Loucy (cell line): ENCODE measurements at regions not wholly inside any gene's neighbourhood (a gene's known extent, or its start where the extent isn't known, plus 50 kb on each side); places are given as distances from the start of the nearest gene placed in this dataset.

Source experiments
- H2AFZ ChIP-seq: fragments of 200-600 bp; sonication (generic); 2 replicates; pipeline ENCODE4 v1.6.0; 2016; ENCODE audit warnings: antibody characterized with exemption, mild to moderate bottlenecking, low read length, moderate library complexity
- H3F3A ChIP-seq: fragments of 200-600 bp; 2 replicates; pipeline ENCODE4 v1.6.0; 2016; ENCODE audit warnings: antibody characterized with exemption, low read depth, mild to moderate bottlenecking
- H3K27me3 ChIP-seq: fragments of 200-600 bp; sonication (generic); 2 replicates; pipeline ENCODE4 v1.6.1; 2014; ENCODE audit warnings: low read length, mild to moderate bottlenecking; ENCODE audit not compliant: insufficient read depth, poor library complexity, severe bottlenecking
- H3K36me3 ChIP-seq: fragments of 200-600 bp; sonication (generic); 2 replicates; pipeline ENCODE4 v1.6.1; 2016; ENCODE audit warnings: low read length; ENCODE audit not compliant: insufficient read depth
- H3K4me1 ChIP-seq: fragments of 200-600 bp; sonication (generic); 2 replicates; pipeline ENCODE4 v1.5.1; 2014; ENCODE audit warnings: low read length, mild to moderate bottlenecking; ENCODE audit not compliant: insufficient read depth, poor library complexity, severe bottlenecking
- H3K4me2 ChIP-seq: fragments of 200-600 bp; sonication (generic); 2 replicates; pipeline ENCODE4 v1.6.0; 2014; ENCODE audit warnings: antibody characterized with exemption, low read length, low read depth, mild to moderate bottlenecking; ENCODE audit not compliant: poor library complexity, severe bottlenecking
- H3K4me3 ChIP-seq: fragments of 200-600 bp; sonication (generic); 2 replicates; pipeline ENCODE4 v1.5.1; 2014; ENCODE audit warnings: low read length, mild to moderate bottlenecking, mixed read lengths; ENCODE audit not compliant: poor library complexity, severe bottlenecking
- H3K79me2 ChIP-seq: fragments of 200-600 bp; sonication (generic); 2 replicates; pipeline ENCODE4 v1.6.1; 2014; ENCODE audit warnings: low read length; ENCODE audit not compliant: insufficient read depth
- H3K9ac ChIP-seq: fragments of 200-600 bp; sonication (generic); 2 replicates; pipeline ENCODE4 v1.6.0; 2014; ENCODE audit warnings: mild to moderate bottlenecking, low read depth, low read length, moderate library complexity; ENCODE audit not compliant: poor library complexity, severe bottlenecking
- H3K9me2 ChIP-seq: fragments of 200-600 bp; sonication (generic); replicated peaks from 2 replicates; pipeline ENCODE4 v1.6.1; 2016; ENCODE audit warnings: low read depth, low read length, mixed read lengths
- H3K9me3 ChIP-seq: fragments of 200-600 bp; sonication (generic); 2 replicates; pipeline ENCODE4 v1.6.1; 2014; ENCODE audit warnings: mild to moderate bottlenecking, antibody characterized with exemption, low read length, low read depth; ENCODE audit not compliant: insufficient read depth
- H4K20me1 ChIP-seq: fragments of 200-600 bp; sonication (generic); 2 replicates; pipeline ENCODE4 v1.6.0; 2014; ENCODE audit warnings: antibody characterized with exemption, low read length, mild to moderate bottlenecking; ENCODE audit not compliant: insufficient read depth, poor library complexity, severe bottlenecking
- EZH2phosphoT487 ChIP-seq: fragments of 200-600 bp; IDR thresholded peaks from 2 replicates; pipeline ENCODE4 v1.6.1; 2018; ENCODE audit warnings: antibody characterized with exemption, mild to moderate bottlenecking, moderate library complexity, borderline replicate concordance
- TF ChIP-seq, protein P1 (sequence below): fragments of 200-600 bp; sonication (generic); conservative IDR thresholded peaks from 2 replicates; pipeline ENCODE4 v1.5.1; 2014; ENCODE audit warnings: mild to moderate bottlenecking, antibody characterized with exemption, low read length

DNA sequence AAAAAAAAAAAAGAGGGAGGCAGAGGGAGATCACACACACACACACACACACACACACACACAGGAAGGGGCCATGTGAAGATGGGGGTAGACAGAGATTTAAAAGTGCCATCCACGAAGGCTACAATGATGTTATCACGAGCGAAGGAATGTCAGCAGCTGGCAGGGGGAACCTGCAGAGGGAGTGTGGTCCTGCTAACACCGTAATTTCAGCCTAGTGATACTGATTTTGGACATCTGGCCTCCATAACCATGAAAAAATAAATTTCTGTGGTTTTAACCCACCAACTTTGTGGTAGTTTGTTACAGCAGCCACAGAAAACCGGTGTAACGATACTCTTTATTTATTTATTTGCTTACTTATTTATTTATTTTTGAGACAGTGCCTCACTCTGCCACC lies 76.0 kb downstream of the TMCO5A start:
- H3F3A ChIP-seq, result no peaks in the 10 kb centered on the region
- H3K27me3 ChIP-seq, result no peaks in the 10 kb centered on the region
- no peaks in the 10 kb centered on the region for H4K20me1 ChIP-seq
- H3K4me1 ChIP-seq, result no peaks in the 10 kb centered on the region
- H3K79me2 ChIP-seq, result no peaks in the 10 kb centered on the region
- no peaks in the 10 kb centered on the region for H3K9me2 ChIP-seq
- no peak overlapping the region for H3K4me2 ChIP-seq
- no peak overlapping the region for H2AFZ ChIP-seq
- TF ChIP-seq, protein P1, sequence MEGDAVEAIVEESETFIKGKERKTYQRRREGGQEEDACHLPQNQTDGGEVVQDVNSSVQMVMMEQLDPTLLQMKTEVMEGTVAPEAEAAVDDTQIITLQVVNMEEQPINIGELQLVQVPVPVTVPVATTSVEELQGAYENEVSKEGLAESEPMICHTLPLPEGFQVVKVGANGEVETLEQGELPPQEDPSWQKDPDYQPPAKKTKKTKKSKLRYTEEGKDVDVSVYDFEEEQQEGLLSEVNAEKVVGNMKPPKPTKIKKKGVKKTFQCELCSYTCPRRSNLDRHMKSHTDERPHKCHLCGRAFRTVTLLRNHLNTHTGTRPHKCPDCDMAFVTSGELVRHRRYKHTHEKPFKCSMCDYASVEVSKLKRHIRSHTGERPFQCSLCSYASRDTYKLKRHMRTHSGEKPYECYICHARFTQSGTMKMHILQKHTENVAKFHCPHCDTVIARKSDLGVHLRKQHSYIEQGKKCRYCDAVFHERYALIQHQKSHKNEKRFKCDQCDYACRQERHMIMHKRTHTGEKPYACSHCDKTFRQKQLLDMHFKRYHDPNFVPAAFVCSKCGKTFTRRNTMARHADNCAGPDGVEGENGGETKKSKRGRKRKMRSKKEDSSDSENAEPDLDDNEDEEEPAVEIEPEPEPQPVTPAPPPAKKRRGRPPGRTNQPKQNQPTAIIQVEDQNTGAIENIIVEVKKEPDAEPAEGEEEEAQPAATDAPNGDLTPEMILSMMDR, result no peak
- TF ChIP-seq EZH2phosphoT487, result no peak
- H3K36me3 ChIP-seq, result no peaks in the 10 kb centered on the region
- no peak overlapping the region for H3K9ac ChIP-seq
- no peaks in the 10 kb centered on the region for H3K9me3 ChIP-seq
- H3K4me3 ChIP-seq, result no peak overlapping the region

DNA sequence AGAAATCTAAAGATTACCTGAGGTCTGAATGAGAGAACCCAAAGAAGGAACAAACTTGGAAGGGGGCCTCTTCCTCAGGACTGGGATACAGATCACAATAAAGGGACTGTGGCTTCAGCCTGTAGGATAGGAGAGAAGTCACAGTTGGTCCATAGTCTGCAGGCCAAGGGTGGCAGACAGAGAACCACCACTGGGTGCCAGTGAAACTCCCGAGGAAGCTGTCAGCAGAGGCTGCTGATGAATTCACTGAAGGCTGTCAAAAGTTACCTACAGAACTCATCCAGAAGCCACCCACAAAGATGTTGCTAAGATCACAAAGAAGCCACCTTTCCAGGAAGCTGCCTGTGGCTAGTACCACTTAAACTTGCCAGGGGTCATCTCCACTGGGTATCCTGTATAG lies 78.5 kb downstream of the TMCO5A start:
- Histone ChIP-seq H3K4me1 (no peaks in the 10 kb centered on the region), H2AFZ (no peak overlapping the region), H3K36me3 (no peaks in the 10 kb centered on the region), H3K4me2 (no peak overlapping the region), H3K9me3 (no peaks in the 10 kb centered on the region), H3F3A (no peaks in the 10 kb centered on the region), H3K9me2 (no peaks in the 10 kb centered on the region), H3K9ac (no peak overlapping the region), H3K4me3 (no peak overlapping the region), H4K20me1 (no peaks in the 10 kb centered on the region), H3K27me3 (no peaks in the 10 kb centered on the region), H3K79me2 (no peaks in the 10 kb centered on the region)
- TF ChIP-seq EZH2phosphoT487, result no peak
- TF ChIP-seq, protein P1, result peak; percentile 27; the same call in 1 of the 2 replicates

DNA sequence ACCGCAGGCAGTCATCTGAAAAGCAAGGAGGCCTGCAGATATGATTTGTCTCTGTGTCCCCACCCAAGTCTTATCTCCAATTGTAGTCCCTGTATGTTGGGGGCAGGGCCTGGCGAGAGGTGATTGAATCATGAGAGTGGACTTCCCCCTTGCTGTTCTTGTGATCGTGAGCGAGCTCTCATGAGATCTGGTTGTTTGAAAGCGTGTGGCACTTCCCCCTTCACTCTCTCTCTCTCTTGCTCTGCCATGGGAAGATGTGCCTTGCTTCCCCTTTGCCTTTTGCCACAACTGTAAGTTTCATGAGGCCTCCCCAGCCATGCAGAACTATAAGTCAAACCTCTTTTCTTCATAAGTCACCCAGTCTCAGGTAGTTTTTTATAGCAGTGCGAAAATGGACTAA lies 83.3 kb downstream of the TMCO5A start:
- Histone ChIP-seq H3K4me3 (no peak overlapping the region), H3K9me2 (no peaks in the 10 kb centered on the region), H3K4me1 (no peaks in the 10 kb centered on the region), H3K27me3 (no peaks in the 10 kb centered on the region), H3F3A (no peaks in the 10 kb centered on the region), H3K4me2 (no peak overlapping the region), H3K36me3 (no peaks in the 10 kb centered on the region), H2AFZ (no peak overlapping the region), H3K9me3 (no peaks in the 10 kb centered on the region), H4K20me1 (no peaks in the 10 kb centered on the region), H3K9ac (no peak overlapping the region), H3K79me2 (no peaks in the 10 kb centered on the region)
- TF ChIP-seq EZH2phosphoT487, result no peak
- TF ChIP-seq, protein P1, result no peak
